ENCODE measurements at regions not wholly inside any gene's neighbourhood (a gene's known extent, or its start where the extent isn't known, plus 50 kb on each side); places are given as distances from the start of the nearest gene placed in this dataset.

DNA sequence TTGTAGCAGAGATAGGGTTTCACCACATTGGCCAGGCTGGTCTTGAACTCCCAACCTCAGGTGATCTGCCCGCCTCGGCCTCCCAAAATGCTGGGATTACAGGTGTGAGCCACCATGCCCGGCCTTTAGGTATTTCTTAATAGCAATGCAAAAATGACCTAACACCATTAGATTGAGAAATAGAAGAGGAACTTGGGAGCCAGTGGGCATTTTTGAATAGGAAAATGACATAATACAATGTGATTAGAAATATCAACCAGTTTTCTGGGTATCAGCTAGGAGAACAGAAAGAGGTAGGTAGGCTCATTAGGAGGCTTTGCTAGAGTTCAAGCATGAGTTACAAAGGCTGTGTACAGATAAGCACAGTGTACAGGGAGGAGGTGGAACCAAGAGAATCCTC, 101.8 kb upstream of the TBC1D5 start:
- no peaks in the 10 kb centered on the region for H3K36me3 ChIP-seq (ENCODE audit: control insufficient read depth in 2 of 2, insufficient read depth in 2 of 2, low read length in 1 of 2)
- H3K9me3 ChIP-seq (ENCODE audit: control insufficient read depth in 2 of 2, insufficient read depth in 1 of 2, low read depth in 1 of 2, low read length in 1 of 2): no peaks in the 10 kb centered on the region
- H3K4me3 ChIP-seq (ENCODE audit: low read depth in 1 of 2, low read length in 2 of 2): no peak overlapping the region
- H3K27me3 ChIP-seq (ENCODE audit: control insufficient read depth in 1 of 2, insufficient read depth in 2 of 2, low read length in 2 of 2): no peaks in the 10 kb centered on the region
- H3K27ac ChIP-seq (ENCODE audit: low read depth in 2 of 2, low read length in 1 of 2): no peak overlapping the region
- no peaks in the 10 kb centered on the region for H3K4me1 ChIP-seq (ENCODE audit: control insufficient read depth in 2 of 2, insufficient read depth in 2 of 2, low read length in 1 of 2)
- 93 to 96% methylated on average over 3 of the region's 3 CpGs for WGBS, 2 donors

DNA sequence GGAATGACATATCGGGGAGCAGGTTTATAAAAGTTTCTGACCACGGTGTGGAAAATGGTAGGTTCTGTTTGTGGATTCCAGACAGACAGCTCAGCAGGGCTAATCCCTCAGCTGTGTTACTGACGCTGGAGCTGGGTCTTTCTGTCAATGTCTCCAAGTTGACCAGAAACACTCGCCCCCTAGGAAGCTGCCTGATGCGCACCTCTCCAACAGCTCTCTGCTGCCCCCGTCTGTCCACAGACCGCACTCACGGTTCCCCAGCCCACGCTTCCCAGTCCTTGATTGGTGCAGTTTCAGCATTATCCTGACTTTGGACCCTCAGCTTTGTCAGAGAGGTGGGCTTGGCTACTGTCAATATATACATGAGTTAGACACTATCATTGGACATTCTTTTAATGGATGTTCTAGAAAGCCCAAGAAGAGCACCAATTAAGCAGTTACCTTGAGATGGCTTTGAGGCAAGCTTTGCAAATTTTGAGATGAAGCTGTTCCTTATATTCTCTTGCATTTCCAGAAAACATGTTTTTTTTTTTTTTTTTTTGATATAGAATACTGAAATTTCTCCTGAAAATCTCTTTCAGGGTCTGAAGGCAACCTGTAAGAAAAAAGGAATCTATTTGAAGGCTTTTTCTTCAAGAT, 98.9 kb upstream of the TBC1D5 start:
- Histone ChIP-seq H3K4me3 (ENCODE audit: low read depth in 1 of 2, low read length in 2 of 2) (no peak overlapping the region), H3K4me1 (ENCODE audit: control insufficient read depth in 2 of 2, insufficient read depth in 2 of 2, low read length in 1 of 2) (no peaks in the 10 kb centered on the region), H3K27ac (ENCODE audit: low read depth in 2 of 2, low read length in 1 of 2) (no peak overlapping the region), H3K9me3 (ENCODE audit: control insufficient read depth in 2 of 2, insufficient read depth in 1 of 2, low read depth in 1 of 2, low read length in 1 of 2) (no peaks in the 10 kb centered on the region), H3K27me3 (ENCODE audit: control insufficient read depth in 1 of 2, insufficient read depth in 2 of 2, low read length in 2 of 2) (no peaks in the 10 kb centered on the region), H3K36me3 (ENCODE audit: control insufficient read depth in 2 of 2, insufficient read depth in 2 of 2, low read length in 1 of 2) (no peaks in the 10 kb centered on the region)
- WGBS, 2 donors: 16 to 18% methylated on average over 9 of the region's 9 CpGs

DNA sequence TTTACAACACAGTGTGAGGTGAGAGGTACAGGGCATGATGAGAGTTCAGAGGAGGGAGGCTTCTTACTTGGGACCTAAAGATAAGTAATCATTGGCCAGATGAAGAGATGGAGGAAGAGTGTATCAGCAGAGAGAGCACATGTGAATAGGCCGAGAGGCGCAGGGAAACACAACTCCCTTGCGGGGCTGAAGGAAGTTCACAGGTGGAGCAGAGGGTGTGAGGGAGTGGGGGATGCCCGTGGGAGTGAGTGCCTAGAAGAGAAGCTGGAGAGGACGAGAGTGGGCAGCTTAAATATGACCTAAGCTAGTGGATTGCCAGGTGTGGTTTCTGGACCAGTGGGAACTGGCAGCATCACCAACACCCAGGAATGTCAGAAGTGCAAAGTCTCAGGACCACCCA, 98.2 kb upstream of the TBC1D5 start:
- no peaks in the 10 kb centered on the region for H3K27me3 ChIP-seq (ENCODE audit: control insufficient read depth in 1 of 2, insufficient read depth in 2 of 2, low read length in 2 of 2)
- no peaks in the 10 kb centered on the region for H3K9me3 ChIP-seq (ENCODE audit: control insufficient read depth in 2 of 2, insufficient read depth in 1 of 2, low read depth in 1 of 2, low read length in 1 of 2)
- no peak overlapping the region for H3K4me3 ChIP-seq (ENCODE audit: low read depth in 1 of 2, low read length in 2 of 2)
- 74 to 83% methylated on average over 5 of the region's 5 CpGs for WGBS, 2 donors
- H3K27ac ChIP-seq (ENCODE audit: low read depth in 2 of 2, low read length in 1 of 2): no peak overlapping the region
- no peaks in the 10 kb centered on the region for H3K4me1 ChIP-seq (ENCODE audit: control insufficient read depth in 2 of 2, insufficient read depth in 2 of 2, low read length in 1 of 2)
- no peaks in the 10 kb centered on the region for H3K36me3 ChIP-seq (ENCODE audit: control insufficient read depth in 2 of 2, insufficient read depth in 2 of 2, low read length in 1 of 2)

DNA sequence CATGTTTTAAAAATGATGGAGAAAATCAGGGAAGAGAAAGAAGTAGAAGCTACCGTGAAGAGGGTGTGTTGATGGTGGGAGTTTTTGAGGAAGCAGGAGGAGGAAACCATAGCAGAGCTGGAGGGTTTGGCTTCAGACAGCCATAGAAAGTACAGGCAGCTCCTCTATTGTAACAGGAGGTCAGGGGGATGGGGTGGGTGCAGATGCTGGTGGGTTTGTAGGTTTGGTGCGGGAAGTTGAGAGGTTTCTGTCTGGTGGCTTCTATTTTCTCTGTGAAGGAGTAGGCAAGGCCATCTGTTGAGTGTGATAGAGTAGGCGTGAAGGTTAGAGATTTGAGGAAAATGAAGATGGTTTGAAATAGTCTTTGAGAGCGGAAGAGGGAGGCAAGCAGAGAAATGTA, 97.7 kb upstream of the TBC1D5 start:
- 92 to 93% methylated on average over 4 of the region's 4 CpGs for WGBS, 2 donors
- no peaks in the 10 kb centered on the region for H3K36me3 ChIP-seq (ENCODE audit: control insufficient read depth in 2 of 2, insufficient read depth in 2 of 2, low read length in 1 of 2)
- H3K27ac ChIP-seq (ENCODE audit: low read depth in 2 of 2, low read length in 1 of 2): no peak overlapping the region
- no peaks in the 10 kb centered on the region for H3K4me1 ChIP-seq (ENCODE audit: control insufficient read depth in 2 of 2, insufficient read depth in 2 of 2, low read length in 1 of 2)
- no peaks in the 10 kb centered on the region for H3K27me3 ChIP-seq (ENCODE audit: control insufficient read depth in 1 of 2, insufficient read depth in 2 of 2, low read length in 2 of 2)
- H3K4me3 ChIP-seq (ENCODE audit: low read depth in 1 of 2, low read length in 2 of 2): no peak overlapping the region
- H3K9me3 ChIP-seq (ENCODE audit: control insufficient read depth in 2 of 2, insufficient read depth in 1 of 2, low read depth in 1 of 2, low read length in 1 of 2): no peaks in the 10 kb centered on the region

DNA sequence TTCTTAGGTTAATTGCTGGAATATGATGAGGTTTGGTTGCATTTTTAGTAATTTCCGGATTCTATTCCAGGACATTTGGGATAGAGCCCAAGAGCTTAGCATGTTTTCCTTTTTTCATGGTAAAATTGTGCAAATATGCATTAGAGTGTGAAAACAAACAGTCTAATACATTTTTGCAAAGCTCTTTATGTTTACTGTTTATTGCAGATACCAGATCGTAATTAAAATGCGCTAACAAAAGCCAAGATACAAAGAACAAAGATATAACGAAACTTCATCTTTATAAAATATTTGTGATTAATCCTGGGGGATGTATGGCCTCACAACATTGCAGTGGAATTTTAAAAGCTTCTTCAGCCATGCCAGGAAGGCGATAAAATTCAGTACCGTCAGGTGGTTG, 94.5 kb upstream of the TBC1D5 start:
- WGBS, 2 donors: 82 to 86% methylated on average over 6 of the region's 6 CpGs
- Histone ChIP-seq H3K27ac (ENCODE audit: low read depth in 2 of 2, low read length in 1 of 2) (no peak overlapping the region), H3K27me3 (ENCODE audit: control insufficient read depth in 1 of 2, insufficient read depth in 2 of 2, low read length in 2 of 2) (no peaks in the 10 kb centered on the region), H3K36me3 (ENCODE audit: control insufficient read depth in 2 of 2, insufficient read depth in 2 of 2, low read length in 1 of 2) (no peaks in the 10 kb centered on the region), H3K4me1 (ENCODE audit: control insufficient read depth in 2 of 2, insufficient read depth in 2 of 2, low read length in 1 of 2) (no peaks in the 10 kb centered on the region), H3K9me3 (ENCODE audit: control insufficient read depth in 2 of 2, insufficient read depth in 1 of 2, low read depth in 1 of 2, low read length in 1 of 2) (no peaks in the 10 kb centered on the region), H3K4me3 (ENCODE audit: low read depth in 1 of 2, low read length in 2 of 2) (no peak overlapping the region)

DNA sequence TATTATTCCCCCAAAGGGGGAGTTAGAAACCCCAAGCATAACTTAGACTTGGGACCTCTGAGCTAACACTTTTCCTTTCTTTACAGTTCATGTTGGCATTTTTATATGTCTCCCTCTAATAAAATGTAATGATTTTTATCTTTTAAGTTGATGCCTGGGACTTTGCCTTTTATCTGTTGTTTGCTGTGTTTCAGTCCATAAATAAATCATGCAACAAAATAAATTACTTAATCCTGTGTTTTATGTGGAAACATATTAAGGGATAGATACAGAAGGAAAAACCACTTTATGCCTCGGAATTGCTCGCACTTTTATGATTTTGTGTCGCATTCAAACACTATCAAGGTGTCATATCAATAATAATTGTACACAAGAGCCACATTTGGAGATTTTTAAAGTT, 93.7 kb upstream of the TBC1D5 start:
- no peaks in the 10 kb centered on the region for H3K27me3 ChIP-seq (ENCODE audit: control insufficient read depth in 1 of 2, insufficient read depth in 2 of 2, low read length in 2 of 2)
- H3K4me3 ChIP-seq (ENCODE audit: low read depth in 1 of 2, low read length in 2 of 2): no peak overlapping the region
- WGBS, 2 donors: 95% methylated on average over 3 of the region's 3 CpGs
- H3K9me3 ChIP-seq (ENCODE audit: control insufficient read depth in 2 of 2, insufficient read depth in 1 of 2, low read depth in 1 of 2, low read length in 1 of 2): no peaks in the 10 kb centered on the region
- no peak overlapping the region for H3K27ac ChIP-seq (ENCODE audit: low read depth in 2 of 2, low read length in 1 of 2)
- H3K36me3 ChIP-seq (ENCODE audit: control insufficient read depth in 2 of 2, insufficient read depth in 2 of 2, low read length in 1 of 2): no peaks in the 10 kb centered on the region
- H3K4me1 ChIP-seq (ENCODE audit: control insufficient read depth in 2 of 2, insufficient read depth in 2 of 2, low read length in 1 of 2): no peaks in the 10 kb centered on the region

DNA sequence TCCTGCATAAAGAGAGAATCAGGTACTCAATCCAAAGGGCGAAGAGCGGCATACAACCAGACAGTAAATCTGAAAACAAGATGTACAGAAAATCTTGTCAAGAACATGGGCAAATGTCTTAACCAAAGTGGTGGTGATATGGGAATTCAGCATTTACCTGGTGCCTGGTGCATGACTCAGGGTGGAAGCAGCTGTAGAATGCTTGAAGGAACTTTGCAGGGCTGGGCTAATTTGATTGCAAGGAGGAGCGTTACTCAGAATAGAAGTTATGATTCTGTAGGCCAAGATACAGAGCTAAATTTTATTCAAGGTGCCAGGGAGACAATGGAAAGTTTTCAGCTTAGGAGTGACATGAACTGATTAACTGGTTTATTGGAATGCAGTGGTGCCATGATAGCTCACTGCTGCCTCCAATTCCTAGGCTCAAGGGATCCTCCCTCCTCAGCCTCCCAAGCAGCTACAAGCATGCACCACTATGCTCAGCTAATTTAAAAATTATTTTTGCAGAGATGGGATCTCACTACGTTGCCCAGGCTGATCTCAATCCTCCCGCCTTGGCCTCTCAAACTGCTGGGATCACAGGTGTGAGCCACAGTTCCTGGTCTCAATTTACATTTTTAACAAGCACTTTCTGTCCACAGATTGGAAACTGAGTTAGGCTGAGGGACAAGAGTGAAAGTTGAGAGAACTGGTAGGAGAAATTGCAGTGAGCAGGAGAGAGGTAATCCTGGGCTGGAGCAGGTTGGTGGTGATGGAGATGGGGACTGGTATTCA, 91.5 kb upstream of the TBC1D5 start:
- Histone ChIP-seq H3K27me3 (ENCODE audit: control insufficient read depth in 1 of 2, insufficient read depth in 2 of 2, low read length in 2 of 2) (no peaks in the 10 kb centered on the region), H3K4me3 (ENCODE audit: low read depth in 1 of 2, low read length in 2 of 2) (no peak overlapping the region), H3K36me3 (ENCODE audit: control insufficient read depth in 2 of 2, insufficient read depth in 2 of 2, low read length in 1 of 2) (no peaks in the 10 kb centered on the region), H3K4me1 (ENCODE audit: control insufficient read depth in 2 of 2, insufficient read depth in 2 of 2, low read length in 1 of 2) (no peaks in the 10 kb centered on the region), H3K9me3 (ENCODE audit: control insufficient read depth in 2 of 2, insufficient read depth in 1 of 2, low read depth in 1 of 2, low read length in 1 of 2) (no peaks in the 10 kb centered on the region), H3K27ac (ENCODE audit: low read depth in 2 of 2, low read length in 1 of 2) (no peak overlapping the region)
- 91% methylated on average over 5 of the region's 5 CpGs for WGBS, 2 donors

DNA sequence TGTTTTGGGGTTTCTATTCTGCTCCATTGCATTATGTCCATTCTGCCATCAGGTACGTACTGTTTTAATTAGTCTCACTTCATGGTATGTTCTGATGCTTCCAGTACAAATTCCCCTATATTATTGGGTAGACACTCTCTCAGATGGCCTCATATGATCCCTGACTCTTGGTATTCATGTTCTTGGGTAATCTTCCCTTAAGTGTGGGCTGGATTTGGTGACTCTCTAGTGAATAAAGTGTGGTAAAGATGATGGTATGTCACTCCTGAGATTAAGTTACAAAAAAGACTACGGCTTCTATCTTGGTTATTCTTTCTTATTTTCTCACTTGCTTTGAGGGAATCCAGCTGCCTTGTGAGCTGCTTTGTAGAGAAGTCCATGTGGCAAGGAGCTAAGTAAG, 89.6 kb upstream of the TBC1D5 start:
- no peaks in the 10 kb centered on the region for H3K4me1 ChIP-seq (ENCODE audit: control insufficient read depth in 2 of 2, insufficient read depth in 2 of 2, low read length in 1 of 2)
- 93% methylated on average over 2 of the region's 2 CpGs for WGBS, 2 donors
- H3K4me3 ChIP-seq (ENCODE audit: low read depth in 1 of 2, low read length in 2 of 2): no peak overlapping the region
- no peaks in the 10 kb centered on the region for H3K9me3 ChIP-seq (ENCODE audit: control insufficient read depth in 2 of 2, insufficient read depth in 1 of 2, low read depth in 1 of 2, low read length in 1 of 2)
- H3K27me3 ChIP-seq (ENCODE audit: control insufficient read depth in 1 of 2, insufficient read depth in 2 of 2, low read length in 2 of 2): no peaks in the 10 kb centered on the region
- H3K27ac ChIP-seq (ENCODE audit: low read depth in 2 of 2, low read length in 1 of 2): no peak overlapping the region
- no peaks in the 10 kb centered on the region for H3K36me3 ChIP-seq (ENCODE audit: control insufficient read depth in 2 of 2, insufficient read depth in 2 of 2, low read length in 1 of 2)

DNA sequence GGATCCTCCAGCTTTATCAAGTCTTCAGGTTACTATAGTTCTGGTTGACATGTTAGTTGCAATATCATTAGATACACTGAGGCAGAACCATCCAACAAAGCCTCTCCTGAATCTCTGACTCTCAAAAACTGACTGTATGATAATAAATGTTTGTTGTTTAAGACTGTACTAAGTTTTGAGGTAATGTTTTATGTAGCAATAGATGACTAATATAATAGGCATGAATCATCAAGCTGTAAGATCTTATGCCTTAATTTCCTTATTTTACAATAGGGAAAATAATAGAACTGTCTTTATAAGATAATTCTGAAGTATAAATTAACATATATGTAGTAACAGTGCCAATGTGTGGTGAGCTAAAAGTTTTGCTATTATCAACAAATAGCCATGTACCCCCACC, 88.9 kb upstream of the TBC1D5 start:
- H3K27me3 ChIP-seq (ENCODE audit: control insufficient read depth in 1 of 2, insufficient read depth in 2 of 2, low read length in 2 of 2): no peaks in the 10 kb centered on the region
- no peaks in the 10 kb centered on the region for H3K36me3 ChIP-seq (ENCODE audit: control insufficient read depth in 2 of 2, insufficient read depth in 2 of 2, low read length in 1 of 2)

DNA sequence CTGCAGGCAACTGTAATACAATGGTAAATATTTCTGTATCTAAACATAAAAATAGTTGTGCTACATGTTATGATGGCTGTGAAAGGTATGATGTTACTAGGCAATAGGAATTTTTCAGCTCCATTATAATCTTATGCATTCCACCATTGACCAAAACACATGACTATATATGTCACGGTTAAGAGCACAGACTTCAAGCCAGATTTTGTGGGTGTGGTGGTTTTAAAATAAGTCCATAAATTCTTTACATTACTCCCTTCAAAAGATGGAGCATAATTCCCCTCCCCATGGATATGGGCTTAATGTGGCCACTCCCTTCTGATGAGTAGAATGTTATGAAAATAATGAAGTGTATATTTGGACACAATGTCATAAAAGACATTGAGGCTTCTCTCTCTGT, 88.4 kb upstream of the TBC1D5 start:
- Histone ChIP-seq H3K4me1 (ENCODE audit: control insufficient read depth in 2 of 2, insufficient read depth in 2 of 2, low read length in 1 of 2) (no peaks in the 10 kb centered on the region), H3K36me3 (ENCODE audit: control insufficient read depth in 2 of 2, insufficient read depth in 2 of 2, low read length in 1 of 2) (no peaks in the 10 kb centered on the region), H3K9me3 (ENCODE audit: control insufficient read depth in 2 of 2, insufficient read depth in 1 of 2, low read depth in 1 of 2, low read length in 1 of 2) (no peaks in the 10 kb centered on the region), H3K27ac (ENCODE audit: low read depth in 2 of 2, low read length in 1 of 2) (no peak overlapping the region), H3K4me3 (ENCODE audit: low read depth in 1 of 2, low read length in 2 of 2) (no peak overlapping the region), H3K27me3 (ENCODE audit: control insufficient read depth in 1 of 2, insufficient read depth in 2 of 2, low read length in 2 of 2) (no peaks in the 10 kb centered on the region)
- 41 to 55% methylated on average over 1 of the region's 1 CpG for WGBS, 2 donors

More for the DNA sequence above, 88.9 kb upstream of the TBC1D5 start:
- H3K4me1 ChIP-seq (ENCODE audit: control insufficient read depth in 2 of 2, insufficient read depth in 2 of 2, low read length in 1 of 2): no peaks in the 10 kb centered on the region
- no peaks in the 10 kb centered on the region for H3K9me3 ChIP-seq (ENCODE audit: control insufficient read depth in 2 of 2, insufficient read depth in 1 of 2, low read depth in 1 of 2, low read length in 1 of 2)
- H3K27ac ChIP-seq (ENCODE audit: low read depth in 2 of 2, low read length in 1 of 2): no peak overlapping the region
- H3K4me3 ChIP-seq (ENCODE audit: low read depth in 1 of 2, low read length in 2 of 2): no peak overlapping the region

Data from esophagus (tissue), 2 donors.